8988T (cell line): ENCODE measurements at regions not wholly inside any gene's neighbourhood (a gene's known extent, or its start where the extent isn't known, plus 50 kb on each side); places are given as distances from the start of the nearest gene placed in this dataset.

ENCODE experiments used
- DNase-seq: peaks from one replicate; pipeline ENCODE4 v3.0.0; 2011

- no peak for DNase-seq
These were observed 113.7 kb downstream of the RAB11FIP2 start for GRCh38 chr10:117933036-117933435.

GRCh38 chr10:117934477-117934876 lies 112.3 kb downstream of the RAB11FIP2 start:
- no peak for DNase-seq

- no peak for DNase-seq
These were observed 110.6 kb downstream of the RAB11FIP2 start for GRCh38 chr10:117936141-117936540.

GRCh38 chr10:117936566-117936965 lies 110.2 kb downstream of the RAB11FIP2 start:
- DNase-seq, result no peak

DNA sequence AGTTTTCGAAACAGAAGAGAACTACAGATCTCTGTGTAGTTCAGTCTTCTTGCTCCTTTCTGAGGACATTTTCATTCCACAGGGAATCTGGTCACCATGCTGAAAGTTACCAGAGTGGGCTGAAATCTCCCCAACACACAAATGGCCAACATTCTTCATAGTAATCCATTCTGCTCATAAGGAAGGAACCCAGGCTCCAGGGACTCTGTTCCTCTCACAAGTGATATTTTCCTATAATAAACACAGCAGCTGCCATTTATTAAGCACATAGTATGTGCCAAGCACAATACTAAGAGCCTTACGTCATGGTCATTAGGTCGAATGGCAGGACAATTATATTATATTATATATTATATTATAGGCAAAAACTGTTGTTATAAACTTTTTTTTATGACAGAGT lies 109.8 kb downstream of the RAB11FIP2 start:
- DNase-seq, result no peak

GRCh38 chr10:117938104-117938503 lies 108.6 kb downstream of the RAB11FIP2 start:
- DNase-seq, result no peak

DNA sequence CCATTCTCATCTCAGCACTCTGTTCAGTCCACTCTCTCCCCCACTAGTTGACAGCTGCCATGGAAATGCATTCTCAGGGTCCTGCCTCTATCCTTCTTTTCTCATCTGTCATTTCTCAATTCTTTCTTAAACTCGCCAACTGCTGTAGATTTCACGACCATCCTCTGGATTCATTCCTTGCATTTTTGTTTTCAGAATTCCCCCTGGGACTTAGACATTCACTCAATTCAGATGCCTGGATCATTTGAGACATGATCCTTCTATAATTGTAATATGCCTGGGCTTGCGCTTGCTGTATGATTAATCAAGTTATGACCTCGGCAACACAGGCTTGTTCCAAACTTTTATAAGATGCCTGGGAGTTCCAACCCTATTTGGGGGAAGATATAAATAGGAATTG lies 104.5 kb downstream of the RAB11FIP2 start:
- DNase-seq, result no peak

- no peak for DNase-seq
These were observed 101.9 kb downstream of the RAB11FIP2 start for GRCh38 chr10:117944676-117945447.

GRCh38 chr10:117945651-117946050 lies 101.1 kb downstream of the RAB11FIP2 start:
- DNase-seq, result no peak

DNA sequence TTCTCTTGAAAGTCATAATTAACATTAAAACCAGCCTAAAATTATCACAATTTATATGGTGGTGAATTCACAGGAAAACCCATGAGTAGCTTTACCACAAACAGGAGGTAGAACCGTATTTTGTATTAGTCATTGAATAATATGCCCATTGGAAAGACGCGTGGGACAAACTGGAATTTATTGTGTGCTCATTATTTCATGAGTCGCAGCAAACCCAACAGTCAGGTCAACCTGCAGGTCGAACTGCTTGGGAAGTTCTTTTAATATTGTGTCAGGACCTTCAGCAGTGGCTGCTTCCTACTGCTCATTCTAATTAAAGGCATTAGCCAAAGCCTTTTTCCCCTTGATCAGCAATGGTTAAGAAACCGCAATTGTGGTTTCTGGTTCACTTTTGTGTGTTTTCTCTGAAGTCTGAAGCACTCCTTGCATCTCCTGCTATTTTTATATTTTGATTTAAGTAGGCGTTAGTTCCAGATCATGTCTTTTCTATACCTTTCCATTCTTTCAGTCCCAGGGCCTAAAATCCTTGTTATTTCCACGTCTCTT lies 100.1 kb downstream of the RAB11FIP2 start:
- DNase-seq, result no peak

DNA sequence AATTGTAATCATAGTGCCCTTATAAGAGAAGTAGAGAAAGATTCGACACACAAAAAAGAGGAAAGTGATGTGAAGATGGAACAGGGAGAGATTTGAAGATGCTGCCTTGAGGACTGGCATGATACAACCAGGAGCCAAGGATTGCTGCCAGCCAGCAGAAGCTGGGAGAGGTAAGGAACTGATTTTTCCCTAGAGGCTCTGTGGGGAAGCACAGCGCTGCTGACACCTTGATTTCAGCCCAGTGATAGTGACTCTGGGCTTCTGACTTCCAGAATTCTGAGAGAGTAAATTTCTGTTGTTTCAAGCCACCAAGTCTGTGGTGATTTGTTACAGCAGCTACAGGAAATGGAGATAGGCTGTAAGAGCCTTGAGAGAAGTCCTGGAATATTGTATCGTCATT lies 98.2 kb downstream of the RAB11FIP2 start:
- no peak for DNase-seq

DNA sequence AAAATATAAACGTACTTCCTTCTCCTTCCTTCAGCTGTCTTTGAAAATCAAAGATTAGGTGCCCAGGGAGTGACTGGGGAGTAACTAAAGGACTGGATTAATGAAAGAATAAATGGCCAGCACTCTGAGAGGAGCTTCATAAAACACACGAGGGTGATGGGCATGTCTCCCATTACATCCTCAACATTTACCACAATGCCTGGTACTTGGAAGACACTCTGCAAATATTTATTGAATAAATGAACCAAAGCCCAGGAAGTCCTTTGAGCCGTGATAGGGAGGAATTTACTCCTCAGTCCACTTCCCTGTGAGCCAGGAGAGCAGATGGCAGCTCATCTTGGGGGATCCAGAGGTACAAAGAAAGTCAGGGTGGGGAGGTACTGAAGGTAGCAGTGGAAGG lies 96.3 kb downstream of the RAB11FIP2 start:
- no peak for DNase-seq
